Endothelial cell of umbilical vein (primary cell): ENCODE measurements at regions not wholly inside any gene's neighbourhood (a gene's known extent, or its start where the extent isn't known, plus 50 kb on each side); places are given as distances from the start of the nearest gene placed in this dataset.

ENCODE experiments used
- BruUV-seq: library from RNA; stranded (reverse); fragments of 400-500 nt; replicated peaks from 2 replicates; lab custom pipeline; 2021; lab: Mats Ljungman, UMichigan
- CTCF ChIA-PET: fragments of 300-600, 350-600 bp; sonication (Branson Sonifier 250); formaldehyde crosslinking; loops from one replicate; lab custom pipeline; 2021; ENCODE audit warnings: antibody characterized with exemption, inconsistent platforms; lab: Charles Lee
- POLR2A ChIA-PET: fragments of 300-600, 350-600 bp; sonication (Branson Sonifier 250); formaldehyde crosslinking; loops from one replicate; lab custom pipeline; 2021; ENCODE audit warnings: antibody characterized with exemption, inconsistent platforms; lab: Charles Lee
- DNase-seq: peaks from one replicate; pipeline ENCODE4 v3.0.0-alpha.2; 2011; ENCODE audit warnings: low read depth, low spot score
- FAIRE-seq: peaks from 2 replicates; lab custom pipeline; 2011; peaks lifted over from hg19 to GRCh38; lab: Jason Lieb, UNC
- H2AFZ ChIP-seq: 2 replicates; pipeline ENCODE4 v1.6.0; 2012; ENCODE audit warnings: low read depth, low read length, control low read depth, inconsistent platforms
- H3K27ac ChIP-seq: 2 replicates; pipeline ENCODE4 v1.5.1; 2011; ENCODE audit warnings: low read depth, mild to moderate bottlenecking, control low read depth, low read length, moderate library complexity; ENCODE audit not compliant: insufficient read depth
- H3K27me3 ChIP-seq, 2 experiments: 2 replicates each; pipeline versions ENCODE4 v1.6.0 to v1.6.1; 2011; ENCODE audit warnings: low read length in 2 of 2, mixed read lengths in 1 of 2; ENCODE audit not compliant: control insufficient read depth in 2 of 2, insufficient read depth in 2 of 2
- H3K36me3 ChIP-seq, 2 experiments: 2 replicates in 1 of 2; 3 replicates in 1 of 2; pipeline ENCODE4 v1.5.1; 2011; ENCODE audit warnings: low read length in 2 of 2, mild to moderate bottlenecking in 1 of 2, moderate library complexity in 1 of 2; ENCODE audit not compliant: control insufficient read depth in 2 of 2, insufficient read depth in 2 of 2; ENCODE audit errors: extremely low read depth in 1 of 2
- H3K4me1 ChIP-seq: 3 replicates; pipeline ENCODE4 v1.5.1; 2011; ENCODE audit warnings: mild to moderate bottlenecking, low read length; ENCODE audit not compliant: control insufficient read depth, insufficient read depth; ENCODE audit errors: extremely low read depth
- H3K4me2 ChIP-seq: 2 replicates; pipeline ENCODE4 v1.6.1; 2011; ENCODE audit warnings: low read length, control low read depth, mixed read lengths; ENCODE audit not compliant: insufficient read depth
- H3K4me3 ChIP-seq, 3 experiments: fragments of 200-600 bp in 1 of 3; sonication (generic), shearing (Covaris generic) in 1 of 3; replicated peaks in 1 of 3; 2 replicates each; pipeline ENCODE4 v1.5.1; 2011 to 2016; ENCODE audit warnings: control low read depth in 3 of 3, low read length in 3 of 3, mild to moderate bottlenecking in 2 of 3, inconsistent platforms in 1 of 3, low read depth in 1 of 3, moderate library complexity in 1 of 3; ENCODE audit not compliant: insufficient read depth in 1 of 3
- H3K79me2 ChIP-seq: 2 replicates; pipeline ENCODE4 v1.6.0; 2012; ENCODE audit warnings: low read length, inconsistent platforms; ENCODE audit not compliant: control insufficient read depth, insufficient read depth
- H3K9ac ChIP-seq: replicated peaks from 2 replicates; pipeline ENCODE3; 2011; ENCODE audit warnings: low read length, control low read depth; ENCODE audit not compliant: insufficient read depth; ENCODE audit errors: extremely low read depth
- H3K9me1 ChIP-seq: replicated peaks from 3 replicates; pipeline ENCODE4 v1.6.0; 2011; ENCODE audit warnings: mild to moderate bottlenecking, low read length; ENCODE audit not compliant: control insufficient read depth, insufficient read depth; ENCODE audit errors: extremely low read depth
- H3K9me3 ChIP-seq: replicated peaks from 2 replicates; pipeline ENCODE4 v1.5.1; 2012; ENCODE audit warnings: low read length, inconsistent platforms; ENCODE audit not compliant: control insufficient read depth, insufficient read depth
- H4K20me1 ChIP-seq: replicated peaks from 2 replicates; pipeline ENCODE3; 2011; ENCODE audit warnings: mild to moderate bottlenecking, low read length; ENCODE audit not compliant: control insufficient read depth, insufficient read depth; ENCODE audit errors: extremely low read depth
- CTCF ChIP-seq, 2 donors: IDR thresholded peaks; 1 replicate in 1 of 2; 2 replicates in 1 of 2; pipeline ENCODE4 v1.5.1; 2011; ENCODE audit warnings: low read length in 2 of 2, mild to moderate bottlenecking in 2 of 2, moderate library complexity in 2 of 2, control low read depth in 1 of 2, inconsistent platforms in 1 of 2, low read depth in 1 of 2; ENCODE audit not compliant: insufficient read depth in 1 of 2; ENCODE audit errors: extremely low read depth in 1 of 2
- EZH2 ChIP-seq: IDR thresholded peaks from 2 replicates; pipeline ENCODE4 v1.6.1; 2012; ENCODE audit warnings: borderline replicate concordance, low read depth, mild to moderate bottlenecking, moderate library complexity, low read length, inconsistent platforms; ENCODE audit not compliant: severe bottlenecking
- FOS ChIP-seq: IDR thresholded peaks from 2 replicates; pipeline ENCODE4 v1.6.1; 2011; ENCODE audit warnings: mild to moderate bottlenecking, low read length, moderate library complexity, borderline replicate concordance; ENCODE audit not compliant: insufficient read depth
- GATA2 ChIP-seq: IDR thresholded peaks from 2 replicates; pipeline ENCODE4 v1.7.0; 2011; ENCODE audit warnings: low read depth, mild to moderate bottlenecking, moderate library complexity, mixed read lengths, low read length; ENCODE audit not compliant: insufficient read length, insufficient read depth
- MAX ChIP-seq: IDR thresholded peaks from 2 replicates; pipeline ENCODE4 v1.6.1; 2011; ENCODE audit not compliant: insufficient read depth, insufficient read length
- MYC ChIP-seq: IDR thresholded peaks from one replicate; pipeline ENCODE4 v1.6.1; 2011; ENCODE audit warnings: mild to moderate bottlenecking, low read depth, low read length
- POLR2AphosphoS5 ChIP-seq: IDR thresholded peaks from 2 replicates; pipeline ENCODE4 v1.6.1; 2012; ENCODE audit warnings: low read depth, mild to moderate bottlenecking, control low read depth, low read length, moderate library complexity; ENCODE audit not compliant: insufficient read depth
- dilution Hi-C: fragments of 300-500 bp; cut with MboI; formaldehyde crosslinking; loops from one replicate; pipeline ENCODE4 v1.15.0; 2019; ENCODE audit warnings: low sequenced_read_pairs; ENCODE audit not compliant: extremely low pct_ligation_motif_present
- intact Hi-C: fragments of 100-400 bp; cut with micrococcal nuclease; formaldehyde crosslinking; loops from one replicate; pipeline ENCODE4 v1.10.0; 2022

GRCh38 chr3:147799601-147800000 lies 390.4 kb downstream of the ZIC1 start:
- TF ChIP-seq MYC = no peak
- TF ChIP-seq FOS = peak; percentile 31
- H3K36me3 ChIP-seq = no peaks in the 10 kb centered on the region
- no peak overlapping the region for H3K9ac ChIP-seq
- ChIA-PET CTCF (no interaction called here), POLR2A (no interaction called here)
- H4K20me1 ChIP-seq = no peaks in the 10 kb centered on the region
- H3K27me3 ChIP-seq = no peaks in the 10 kb centered on the region
- DNase-seq (peak; percentile 11), FAIRE-seq (no peak)
- peaks cover 6% of the 10 kb centered on the region for H3K4me1 ChIP-seq
- no peak overlapping the region for H3K4me3 ChIP-seq
- intact Hi-C loops = no loop called here
- no peaks in the 10 kb centered on the region for H3K79me2 ChIP-seq
- no TSS peak for BruUV-seq
- no peaks in the 10 kb centered on the region for H3K9me3 ChIP-seq
- no peak overlapping the region for H3K27ac ChIP-seq
- no peaks in the 10 kb centered on the region for H3K9me1 ChIP-seq
- H3K4me2 ChIP-seq = no peak overlapping the region
- dilution Hi-C loops = no loop called here
- no peak overlapping the region for H2AFZ ChIP-seq

- H3K27me3 ChIP-seq = no peaks in the 10 kb centered on the region
- H3K9me3 ChIP-seq = no peaks in the 10 kb centered on the region
- intact Hi-C loops = no loop called here
- dilution Hi-C loops = no loop called here
- no peak overlapping the region for H2AFZ ChIP-seq
- TF ChIP-seq POLR2AphosphoS5 (no peak), EZH2 (no peak), CTCF (IDR thresholded peaks at IDR 0.05; ENCODE audit: extremely low read depth in 1 of 2, insufficient read depth in 1 of 2, low read depth in 1 of 2, low read length in 2 of 2) (no peak), MAX (no peak), FOS (no peak), GATA2 (no peak)
- H3K4me1 ChIP-seq = peaks cover 11% of the 10 kb centered on the region
- no peaks in the 10 kb centered on the region for H3K9me1 ChIP-seq
- H3K4me3 ChIP-seq = no peak overlapping the region
- DNase-seq (no peak), FAIRE-seq (no peak)
- no peaks in the 10 kb centered on the region for H4K20me1 ChIP-seq
- POLR2A ChIA-PET = no interaction called here
- H3K79me2 ChIP-seq = no peaks in the 10 kb centered on the region
- no peak overlapping the region for H3K27ac ChIP-seq
- H3K36me3 ChIP-seq = no peaks in the 10 kb centered on the region
- CTCF ChIA-PET = no interaction called here
- H3K4me2 ChIP-seq = no peak overlapping the region
- no peak overlapping the region for H3K9ac ChIP-seq
- no TSS peak for BruUV-seq
Measured at GRCh38 chr3:147807776-147808175, 398.6 kb downstream of the ZIC1 start.
